ENCODE measurements at regions not wholly inside any gene's neighbourhood (a gene's known extent, or its start where the extent isn't known, plus 50 kb on each side); places are given as distances from the start of the nearest gene placed in this dataset.
A peak's percentile ranks its signal among the peaks of the same experiment; 100 is the strongest.

DNA sequence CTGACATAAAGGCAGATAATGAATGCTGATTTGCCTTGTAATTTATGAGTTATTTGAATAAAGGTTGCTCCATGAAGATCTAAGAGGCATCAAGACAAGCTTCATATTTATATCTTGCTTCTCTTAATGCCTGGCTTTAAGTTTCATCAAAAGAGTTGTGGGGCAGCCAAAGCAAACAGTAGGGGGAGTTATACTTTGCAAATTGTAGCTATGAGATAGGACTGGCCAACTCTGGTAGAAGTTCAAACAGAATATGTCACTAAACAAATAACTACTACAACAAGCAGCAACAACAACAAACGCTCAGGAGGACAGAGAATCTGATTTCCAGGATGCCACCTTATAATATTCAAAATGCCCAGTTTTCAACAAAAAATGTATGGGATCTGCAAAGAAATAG, 69.1 kb upstream of the PLAC1 start:
- peak; percentile 54 for DNase-seq (ENCODE audit: low read depth, low spot score)
- POLR2A ChIA-PET, result no interaction called here

DNA sequence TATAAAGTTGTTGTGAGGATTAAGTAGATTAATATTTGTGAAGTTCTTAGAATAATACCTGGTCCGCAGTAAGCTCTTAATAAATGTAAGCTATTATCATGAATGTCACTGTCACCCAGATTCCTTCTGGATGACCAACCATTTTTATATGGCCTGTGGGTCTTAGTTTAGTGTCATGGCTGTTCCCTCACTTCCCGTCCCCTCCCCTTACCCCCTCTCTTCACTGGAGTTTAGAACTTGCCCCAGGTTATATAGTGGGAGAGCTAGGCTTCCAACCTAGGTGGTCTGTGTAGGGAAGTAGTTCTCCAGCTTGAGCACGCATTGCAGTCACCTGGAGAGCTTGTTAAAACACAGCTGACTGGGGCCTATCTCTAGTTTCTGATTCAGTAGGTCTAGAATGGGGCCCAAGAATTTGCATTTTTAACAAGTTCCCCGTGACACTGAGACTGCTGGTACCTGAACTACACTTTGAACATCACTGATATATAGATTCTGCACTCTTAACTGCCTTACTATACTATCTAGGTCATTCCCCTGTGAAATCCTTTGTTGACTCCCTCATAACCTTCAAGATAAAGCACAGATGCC, 66.9 kb upstream of the PLAC1 start:
- Histone ChIP-seq H3K9me3 (ENCODE audit: control insufficient read depth, insufficient read depth, low read depth, low read length) (no peaks in the 10 kb centered on the region), H3K36me3 (ENCODE audit: control insufficient read depth, insufficient read depth, low read length) (no peaks in the 10 kb centered on the region), H3K27me3 (ENCODE audit: control insufficient read depth, insufficient read depth, low read length) (no peaks in the 10 kb centered on the region), H3K4me1 (ENCODE audit: control insufficient read depth, insufficient read depth, low read length) (peaks cover 8% of the 10 kb centered on the region; the same call in 1 of the 2 replicates), H3K27ac (ENCODE audit: low read length) (no peak overlapping the region), H3K4me3 (ENCODE audit: low read depth in 2 of 2, low read length in 2 of 2) (no peak overlapping the region)
- no TSS peak for BruUV-seq (replicated peaks)
- POLR2A ChIA-PET, result no interaction called here
- in situ Hi-C loops (cut with HindIII; ENCODE audit: low pct_unique_long_range_greater_than_20kb, low sequenced_read_pairs) (no loop called here), intact Hi-C loops (cut with micrococcal nuclease; ENCODE audit: unreplicated experiment) (no loop called here)
- DNase-seq (ENCODE audit: low read depth, low spot score) (no peak), ATAC-seq (no peak)
- TF ChIP-seq POLR2AphosphoS5 (IDR thresholded peaks at IDR 0.05; ENCODE audit: low read depth, low read length) (no peak), TCF7L2 (IDR thresholded peaks at IDR 0.05; ENCODE audit: low read depth, low read length) (no peak), SIN3A (IDR thresholded peaks at IDR 0.05; ENCODE audit: borderline replicate concordance, insufficient read depth, low read depth, low read length) (no peak)
- TF ChIP-seq, protein P1, sequence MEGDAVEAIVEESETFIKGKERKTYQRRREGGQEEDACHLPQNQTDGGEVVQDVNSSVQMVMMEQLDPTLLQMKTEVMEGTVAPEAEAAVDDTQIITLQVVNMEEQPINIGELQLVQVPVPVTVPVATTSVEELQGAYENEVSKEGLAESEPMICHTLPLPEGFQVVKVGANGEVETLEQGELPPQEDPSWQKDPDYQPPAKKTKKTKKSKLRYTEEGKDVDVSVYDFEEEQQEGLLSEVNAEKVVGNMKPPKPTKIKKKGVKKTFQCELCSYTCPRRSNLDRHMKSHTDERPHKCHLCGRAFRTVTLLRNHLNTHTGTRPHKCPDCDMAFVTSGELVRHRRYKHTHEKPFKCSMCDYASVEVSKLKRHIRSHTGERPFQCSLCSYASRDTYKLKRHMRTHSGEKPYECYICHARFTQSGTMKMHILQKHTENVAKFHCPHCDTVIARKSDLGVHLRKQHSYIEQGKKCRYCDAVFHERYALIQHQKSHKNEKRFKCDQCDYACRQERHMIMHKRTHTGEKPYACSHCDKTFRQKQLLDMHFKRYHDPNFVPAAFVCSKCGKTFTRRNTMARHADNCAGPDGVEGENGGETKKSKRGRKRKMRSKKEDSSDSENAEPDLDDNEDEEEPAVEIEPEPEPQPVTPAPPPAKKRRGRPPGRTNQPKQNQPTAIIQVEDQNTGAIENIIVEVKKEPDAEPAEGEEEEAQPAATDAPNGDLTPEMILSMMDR (IDR thresholded peaks at IDR 0.05), result no peak
- TF ChIP-seq, protein P2, sequence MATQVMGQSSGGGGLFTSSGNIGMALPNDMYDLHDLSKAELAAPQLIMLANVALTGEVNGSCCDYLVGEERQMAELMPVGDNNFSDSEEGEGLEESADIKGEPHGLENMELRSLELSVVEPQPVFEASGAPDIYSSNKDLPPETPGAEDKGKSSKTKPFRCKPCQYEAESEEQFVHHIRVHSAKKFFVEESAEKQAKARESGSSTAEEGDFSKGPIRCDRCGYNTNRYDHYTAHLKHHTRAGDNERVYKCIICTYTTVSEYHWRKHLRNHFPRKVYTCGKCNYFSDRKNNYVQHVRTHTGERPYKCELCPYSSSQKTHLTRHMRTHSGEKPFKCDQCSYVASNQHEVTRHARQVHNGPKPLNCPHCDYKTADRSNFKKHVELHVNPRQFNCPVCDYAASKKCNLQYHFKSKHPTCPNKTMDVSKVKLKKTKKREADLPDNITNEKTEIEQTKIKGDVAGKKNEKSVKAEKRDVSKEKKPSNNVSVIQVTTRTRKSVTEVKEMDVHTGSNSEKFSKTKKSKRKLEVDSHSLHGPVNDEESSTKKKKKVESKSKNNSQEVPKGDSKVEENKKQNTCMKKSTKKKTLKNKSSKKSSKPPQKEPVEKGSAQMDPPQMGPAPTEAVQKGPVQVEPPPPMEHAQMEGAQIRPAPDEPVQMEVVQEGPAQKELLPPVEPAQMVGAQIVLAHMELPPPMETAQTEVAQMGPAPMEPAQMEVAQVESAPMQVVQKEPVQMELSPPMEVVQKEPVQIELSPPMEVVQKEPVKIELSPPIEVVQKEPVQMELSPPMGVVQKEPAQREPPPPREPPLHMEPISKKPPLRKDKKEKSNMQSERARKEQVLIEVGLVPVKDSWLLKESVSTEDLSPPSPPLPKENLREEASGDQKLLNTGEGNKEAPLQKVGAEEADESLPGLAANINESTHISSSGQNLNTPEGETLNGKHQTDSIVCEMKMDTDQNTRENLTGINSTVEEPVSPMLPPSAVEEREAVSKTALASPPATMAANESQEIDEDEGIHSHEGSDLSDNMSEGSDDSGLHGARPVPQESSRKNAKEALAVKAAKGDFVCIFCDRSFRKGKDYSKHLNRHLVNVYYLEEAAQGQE (IDR thresholded peaks at IDR 0.05; ENCODE audit: insufficient read depth in 1 of 2, low read depth in 2 of 2, low read length in 1 of 2), result no peak
- CTCF ChIA-PET, result interaction anchor here (0.6 to 0.8 kb wide), 3 partner anchors 34 to 205 kb away, joined by 3 to 12 read pairs (median 4); no protein-coding TSS in a partner anchor

More for the DNA sequence above, 69.1 kb upstream of the PLAC1 start:
- H3K4me1 ChIP-seq (ENCODE audit: control insufficient read depth, insufficient read depth, low read length), result peaks cover 8% of the 10 kb centered on the region; the same call in 1 of the 2 replicates
- no peaks in the 10 kb centered on the region for H3K27me3 ChIP-seq (ENCODE audit: control insufficient read depth, insufficient read depth, low read length)
- TF ChIP-seq TCF7L2 (IDR thresholded peaks at IDR 0.05; ENCODE audit: low read depth, low read length), result no peak
- TF ChIP-seq POLR2AphosphoS5 (IDR thresholded peaks at IDR 0.05; ENCODE audit: low read depth, low read length), result no peak
- TF ChIP-seq, protein P2 (IDR thresholded peaks at IDR 0.05; ENCODE audit: insufficient read depth in 1 of 2, low read depth in 2 of 2, low read length in 1 of 2), result no peak
- no peak for TF ChIP-seq SIN3A (IDR thresholded peaks at IDR 0.05; ENCODE audit: borderline replicate concordance, insufficient read depth, low read depth, low read length)
- TF ChIP-seq, protein P1 (IDR thresholded peaks at IDR 0.05), result 0 out of 2 replicates have a peak, but pooled peaks have one; percentile 28
- intact Hi-C loops (cut with micrococcal nuclease; ENCODE audit: unreplicated experiment), result no loop called here
- CTCF ChIA-PET, result interaction anchor here (0.5 kb wide), 1 partner anchor 141 kb away, joined by 3 read pairs; no protein-coding TSS in a partner anchor
- peak; percentile 82 for ATAC-seq
- in situ Hi-C loops (cut with HindIII; ENCODE audit: low pct_unique_long_range_greater_than_20kb, low sequenced_read_pairs), result no loop called here
- no TSS peak for BruUV-seq (replicated peaks)
- H3K9me3 ChIP-seq (ENCODE audit: control insufficient read depth, insufficient read depth, low read depth, low read length), result no peaks in the 10 kb centered on the region
- no peak overlapping the region for H3K4me3 ChIP-seq (ENCODE audit: low read depth in 2 of 2, low read length in 2 of 2)
- H3K36me3 ChIP-seq (ENCODE audit: control insufficient read depth, insufficient read depth, low read length), result no peaks in the 10 kb centered on the region
- no peak overlapping the region for H3K27ac ChIP-seq (ENCODE audit: low read length)

Measured in Panc1 (cell line).